ENCODE measurements at regions not wholly inside any gene's neighbourhood (a gene's known extent, or its start where the extent isn't known, plus 50 kb on each side); places are given as distances from the start of the nearest gene placed in this dataset.

DNA sequence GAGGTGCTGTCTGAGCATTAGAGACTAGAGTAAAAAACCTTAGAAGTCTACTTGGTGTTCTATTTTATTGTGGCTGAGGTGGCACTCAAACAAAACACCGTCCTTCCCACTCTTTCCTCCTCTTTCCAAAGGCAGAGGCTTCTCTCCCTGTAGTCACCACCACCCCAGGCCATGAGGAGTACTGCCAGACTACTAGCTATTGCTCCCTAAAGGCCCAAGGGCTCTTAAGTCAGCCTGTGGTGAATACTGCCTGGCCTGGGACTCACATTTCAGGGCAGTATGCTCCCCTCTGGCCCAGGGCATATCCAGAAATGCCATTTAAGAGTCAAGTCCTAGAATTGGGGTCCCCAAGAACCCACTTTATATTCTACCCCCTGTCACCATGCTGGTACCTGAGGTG is 309.7 kb upstream of the IMPG1 start:
- Histone ChIP-seq H3K4me3 (no peak overlapping the region), H3K27ac (no peak overlapping the region)

DNA sequence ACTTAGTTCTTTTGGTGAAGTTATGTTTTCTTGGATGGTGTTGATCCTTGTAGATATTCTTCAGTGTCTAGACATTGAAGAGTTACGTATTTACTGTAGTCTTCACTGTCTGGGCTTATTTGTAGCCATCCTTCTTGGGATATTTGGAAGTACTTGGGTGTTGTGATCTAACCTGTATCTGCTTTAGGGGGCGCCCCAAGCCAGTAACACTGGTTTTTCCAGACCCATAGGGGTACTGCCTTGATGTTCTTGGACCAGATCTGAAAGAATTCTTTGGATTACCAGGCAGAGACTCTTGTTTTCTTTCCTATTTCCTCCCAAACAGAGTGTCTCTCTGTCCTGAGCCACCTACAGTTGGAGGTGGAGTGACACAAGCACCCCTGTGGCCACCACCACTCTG is 309.1 kb upstream of the IMPG1 start:
- Histone ChIP-seq H3K27ac (no peak overlapping the region), H3K4me3 (no peak overlapping the region)

DNA sequence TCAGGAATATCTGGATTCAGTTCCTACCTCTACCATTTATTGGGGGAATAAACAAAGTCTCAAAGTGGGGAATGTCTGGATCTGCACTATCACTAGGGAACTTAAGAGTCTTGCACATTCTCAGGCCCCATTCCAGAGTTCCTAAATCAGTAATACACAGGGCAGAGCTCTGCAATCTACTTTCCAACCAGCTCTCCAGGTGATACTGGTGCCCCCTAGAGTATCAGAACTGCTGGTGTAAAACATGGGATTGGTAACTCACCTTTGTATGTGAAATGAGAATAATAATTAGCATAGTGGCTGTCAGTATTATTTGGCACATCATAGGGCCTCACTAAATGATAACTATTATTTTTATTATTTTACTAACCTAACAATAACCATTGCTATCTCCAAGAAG is 278.8 kb upstream of the IMPG1 start:
- Histone ChIP-seq H3K4me3 (no peak overlapping the region), H3K27ac (no peak overlapping the region)

DNA sequence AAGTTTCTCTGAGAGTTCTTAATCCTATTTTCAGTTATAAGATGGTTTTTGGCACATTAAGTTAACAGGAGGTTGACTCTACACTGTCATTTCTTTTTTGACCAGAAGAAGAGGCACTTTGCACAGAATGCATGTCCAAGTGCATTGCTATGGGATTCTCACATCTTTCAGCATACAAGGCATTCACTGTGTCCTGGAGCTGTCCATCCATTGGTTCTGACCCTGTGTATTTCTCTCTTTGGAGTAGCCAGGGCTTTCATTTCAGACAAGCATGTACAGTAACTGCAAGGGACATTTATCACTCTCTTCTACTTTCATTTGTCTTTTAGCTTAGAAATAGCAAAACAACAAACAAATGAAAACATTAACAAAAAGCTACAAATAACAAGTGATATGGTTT is 275.1 kb upstream of the IMPG1 start:
- H3K27ac ChIP-seq, result no peak overlapping the region
- H3K4me3 ChIP-seq, result no peak overlapping the region

DNA sequence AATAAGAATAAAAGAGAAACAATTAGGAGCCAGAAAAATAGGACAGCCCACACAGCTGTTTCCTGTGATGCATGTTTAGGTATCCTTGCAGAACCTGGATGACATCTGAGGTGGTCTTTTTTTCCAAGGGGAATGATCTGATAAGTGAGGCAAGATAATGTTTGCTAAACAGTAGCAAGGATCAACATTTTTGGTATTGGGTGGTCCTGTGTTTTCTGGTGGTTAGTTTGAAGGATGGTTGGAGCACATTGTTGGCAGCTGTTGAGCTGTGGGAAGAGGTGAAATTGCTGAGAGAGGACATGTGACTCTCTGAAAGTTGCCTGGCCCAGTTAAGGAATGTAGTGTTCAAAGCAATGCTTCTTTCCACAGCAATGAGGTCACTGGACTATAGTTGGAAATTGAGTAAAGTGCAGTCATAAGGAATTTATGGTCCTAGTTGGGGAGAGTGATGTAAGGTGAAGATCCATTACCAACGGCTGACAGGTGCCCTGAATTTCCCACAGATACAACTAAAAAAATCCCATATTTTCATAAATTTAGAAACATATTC is 270.2 kb upstream of the IMPG1 start:
- no peak overlapping the region for H3K27ac ChIP-seq
- H3K4me3 ChIP-seq, result no peak overlapping the region

DNA sequence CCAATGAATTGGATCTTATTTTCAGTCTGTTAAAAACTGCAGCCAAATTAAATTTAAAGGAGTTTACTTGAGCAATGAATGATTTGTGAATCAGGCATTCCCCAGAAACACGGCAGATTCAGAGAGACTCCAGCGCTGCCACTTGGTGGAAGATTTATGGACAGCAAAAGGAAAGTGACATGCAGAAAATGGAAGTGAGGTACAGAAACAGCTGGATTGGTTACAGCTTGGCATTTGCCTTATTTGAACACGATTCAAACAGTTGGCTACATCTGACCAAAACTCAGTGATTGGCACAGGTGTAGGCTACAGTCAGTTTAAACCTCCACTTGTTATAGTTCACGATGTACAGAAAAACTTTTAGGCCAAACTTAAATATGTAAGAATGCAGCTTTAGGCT is 257.6 kb upstream of the IMPG1 start:
- H3K4me3 ChIP-seq, result no peak overlapping the region
- no peak overlapping the region for H3K27ac ChIP-seq

DNA sequence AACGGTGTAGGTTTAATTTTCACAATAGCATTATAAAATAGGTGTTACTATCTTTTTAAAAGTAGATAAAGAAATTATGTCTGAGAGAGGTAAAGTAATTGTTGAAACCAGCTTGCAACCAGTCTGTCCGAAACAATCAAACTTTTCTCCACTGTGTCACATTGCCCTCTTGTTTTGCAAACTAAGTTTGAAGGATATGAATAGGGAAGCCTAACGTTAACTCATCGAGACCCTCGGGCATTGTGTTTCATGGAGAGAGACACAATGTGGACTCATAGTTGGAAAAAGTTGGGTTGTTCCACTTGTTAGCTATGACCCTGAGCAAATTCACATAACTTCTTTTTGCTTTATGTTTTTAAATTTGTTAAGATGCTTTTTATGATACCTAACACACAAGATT is 254.4 kb upstream of the IMPG1 start:
- Histone ChIP-seq H3K27ac (no peak overlapping the region), H3K4me3 (no peak overlapping the region)

All from skin epidermis (tissue), 12 donors.